SK-N-SH (cell line): ENCODE measurements at regions not wholly inside any gene's neighbourhood (a gene's known extent, or its start where the extent isn't known, plus 50 kb on each side); places are given as distances from the start of the nearest gene placed in this dataset.

Source experiments
- CTCF ChIA-PET: fragments of 300-600, 350-600 bp; formaldehyde crosslinking; extraction: SDS; loops from one replicate; lab custom pipeline; 2021; lab: Yijun Ruan, JAX
- POLR2A ChIA-PET: fragments of 350-600 bp; sonication (Branson Sonifier 250); formaldehyde crosslinking; extraction: SDS; loops from one replicate; lab custom pipeline; 2020; ENCODE audit warnings: antibody characterized with exemption, inconsistent platforms; lab: Yijun Ruan, JAX
- DNase-seq: peaks from one replicate; pipeline ENCODE4 v3.0.0; 2012
- H2AFZ ChIP-seq: fragments of 200-600 bp; sonication (generic); 2 replicates; pipeline ENCODE4 v1.8.1; 2016; ENCODE audit warnings: antibody characterized with exemption, mild to moderate bottlenecking, low read depth
- H3F3A ChIP-seq: fragments of 200-600 bp; sonication (generic); replicated peaks from 2 replicates; pipeline ENCODE3; 2016; ENCODE audit warnings: antibody characterized with exemption, mild to moderate bottlenecking; ENCODE audit not compliant: insufficient read depth
- H3K27ac ChIP-seq, 2 experiments: fragments of 200-500 bp in 1 of 2; fragments of 200-600 bp in 1 of 2; sonication (Bioruptor generic) in 1 of 2; sonication (generic), shearing (Covaris generic) in 1 of 2; 2 replicates each; pipeline versions ENCODE4 v1.5.1 to v1.6.1; 2014 to 2016; ENCODE audit warnings: low read depth in 2 of 2, inconsistent platforms in 1 of 2, low read length in 1 of 2, mild to moderate bottlenecking in 1 of 2, mixed read lengths in 1 of 2
- H3K27me3 ChIP-seq: fragments of 200-600 bp; sonication (generic), shearing (Covaris generic); 2 replicates; pipeline ENCODE4 v1.6.1; 2016; ENCODE audit warnings: mixed run types; ENCODE audit not compliant: insufficient read depth
- H3K36me3 ChIP-seq, 2 experiments: fragments of 200-500 bp in 1 of 2; fragments of 200-600 bp in 1 of 2; sonication (Bioruptor generic) in 1 of 2; sonication (generic) in 1 of 2; replicated peaks in 1 of 2; 2 replicates each; pipeline versions ENCODE3 to v1.5.1; 2014 to 2016; ENCODE audit warnings: low read length in 1 of 2, mild to moderate bottlenecking in 1 of 2; ENCODE audit not compliant: insufficient read depth in 2 of 2, control insufficient read depth in 1 of 2
- H3K4me1 ChIP-seq, 2 experiments: fragments of 200-500 bp in 1 of 2; fragments of 200-600 bp in 1 of 2; sonication (Bioruptor generic) in 1 of 2; sonication (generic), shearing (Covaris generic) in 1 of 2; 2 replicates each; pipeline versions ENCODE4 v1.5.1 to v1.6.1; 2014 to 2016; ENCODE audit warnings: low read depth in 1 of 2, low read length in 1 of 2, mixed run types in 1 of 2; ENCODE audit not compliant: insufficient read depth in 2 of 2, control insufficient read depth in 1 of 2
- H3K4me2 ChIP-seq: fragments of 200-600 bp; sonication (generic), shearing (Covaris generic); 2 replicates; pipeline ENCODE4 v1.6.1; 2017; ENCODE audit warnings: mixed run types
- H3K4me3 ChIP-seq, 2 experiments: fragments of 200-500 bp in 1 of 2; fragments of 200-600 bp in 1 of 2; sonication (Bioruptor generic) in 1 of 2; sonication (generic), shearing (Covaris generic) in 1 of 2; 2 replicates each; pipeline versions ENCODE4 v1.5.1 to v1.8.1; 2014 to 2016; ENCODE audit warnings: low read depth in 2 of 2, inconsistent platforms in 1 of 2, low read length in 1 of 2, mild to moderate bottlenecking in 1 of 2, mixed read lengths in 1 of 2, moderate library complexity in 1 of 2
- H3K79me2 ChIP-seq: fragments of 200-600 bp; sonication (generic); 2 replicates; pipeline ENCODE4 v1.8.1; 2017; ENCODE audit warnings: mild to moderate bottlenecking; ENCODE audit not compliant: insufficient read depth
- H3K9ac ChIP-seq: fragments of 200-600 bp; sonication (generic); 2 replicates; pipeline ENCODE4 v1.6.1; 2017; ENCODE audit warnings: mixed run types
- H3K9me2 ChIP-seq: fragments of 200-600 bp; sonication (generic); 2 replicates; pipeline ENCODE4 v1.6.1; 2017; ENCODE audit warnings: mixed run types
- H3K9me3 ChIP-seq: fragments of 200-600 bp; sonication (generic); 2 replicates; pipeline ENCODE4 v1.6.1; 2017; ENCODE audit warnings: mixed run types, mild to moderate bottlenecking, moderate library complexity
- H4K20me1 ChIP-seq: fragments of 200-600 bp; sonication (generic); 2 replicates; pipeline ENCODE4 v1.6.1; 2017; ENCODE audit warnings: mild to moderate bottlenecking, mixed run types; ENCODE audit not compliant: insufficient read depth
- ELF1 ChIP-seq: IDR thresholded peaks from 2 replicates; pipeline ENCODE4 v1.4.0; 2012
- FOSL2 ChIP-seq: IDR thresholded peaks from 2 replicates; pipeline ENCODE4 v1.4.0; 2012; ENCODE audit warnings: low read depth, mild to moderate bottlenecking, moderate library complexity, borderline replicate concordance
- FOXJ3 ChIP-seq: sonication (generic); formaldehyde crosslinking; IDR thresholded peaks from 2 replicates; pipeline ENCODE4 v1.5.1; 2020; ENCODE audit warnings: mild to moderate bottlenecking, missing genetic modification reagents
- FOXM1 ChIP-seq: IDR thresholded peaks from 2 replicates; pipeline ENCODE4 v1.4.0; 2012; ENCODE audit warnings: low read depth, mild to moderate bottlenecking
- GATA2 ChIP-seq: sonication (generic); formaldehyde crosslinking; IDR thresholded peaks from 2 replicates; pipeline ENCODE4 v1.5.0; 2020; ENCODE audit warnings: mild to moderate bottlenecking, missing genetic modification reagents
- JUND ChIP-seq: IDR thresholded peaks from 2 replicates; pipeline ENCODE4 v1.4.0; 2012
- POLR2AphosphoS5 ChIP-seq: IDR thresholded peaks from 2 replicates; pipeline ENCODE4 v1.6.1; 2012; ENCODE audit warnings: low read depth, low read length
- RAD21 ChIP-seq: IDR thresholded peaks from 2 replicates; pipeline ENCODE4 v1.6.1; 2012; ENCODE audit warnings: mild to moderate bottlenecking, low read length
- REST ChIP-seq: IDR thresholded peaks from 2 replicates; pipeline ENCODE4 v1.6.1; 2012; ENCODE audit warnings: mild to moderate bottlenecking, low read depth, low read length, moderate library complexity
- RFX5 ChIP-seq: IDR thresholded peaks from 2 replicates; pipeline ENCODE4 v1.6.1; 2012; ENCODE audit warnings: mild to moderate bottlenecking, improper control_type of control experiment, low read length
- RXRA ChIP-seq: IDR thresholded peaks from 2 replicates; pipeline ENCODE4 v1.4.0; 2012; ENCODE audit warnings: low read depth, mild to moderate bottlenecking, borderline replicate concordance
- SIN3A ChIP-seq: IDR thresholded peaks from 2 replicates; pipeline ENCODE4 v1.6.1; 2012; ENCODE audit warnings: low read depth, mild to moderate bottlenecking, low read length, moderate library complexity, borderline replicate concordance
- TCF12 ChIP-seq: IDR thresholded peaks from 2 replicates; pipeline ENCODE4 v1.4.0; 2012
- YY1 ChIP-seq: IDR thresholded peaks from 2 replicates; pipeline ENCODE4 v1.4.0; 2012; ENCODE audit warnings: low read depth, mild to moderate bottlenecking
- TF ChIP-seq, protein P1 (sequence below): fragments of 150-350 bp; IDR thresholded peaks from 2 replicates; pipeline ENCODE4 v1.6.1; 2017; ENCODE audit warnings: antibody characterized with exemption, low read length, low read depth, borderline replicate concordance
- TF ChIP-seq, protein P2 (sequence below): fragments of 200-600 bp; sonication (generic); IDR thresholded peaks from 2 replicates; pipeline ENCODE4 v1.6.1; 2017; ENCODE audit warnings: antibody characterized with exemption, mild to moderate bottlenecking, moderate library complexity
- TF ChIP-seq, protein P3 (sequence below): IDR thresholded peaks from 2 replicates; pipeline ENCODE4 v1.4.0; 2012; ENCODE audit warnings: low read depth, borderline replicate concordance

- TF ChIP-seq, protein P1, sequence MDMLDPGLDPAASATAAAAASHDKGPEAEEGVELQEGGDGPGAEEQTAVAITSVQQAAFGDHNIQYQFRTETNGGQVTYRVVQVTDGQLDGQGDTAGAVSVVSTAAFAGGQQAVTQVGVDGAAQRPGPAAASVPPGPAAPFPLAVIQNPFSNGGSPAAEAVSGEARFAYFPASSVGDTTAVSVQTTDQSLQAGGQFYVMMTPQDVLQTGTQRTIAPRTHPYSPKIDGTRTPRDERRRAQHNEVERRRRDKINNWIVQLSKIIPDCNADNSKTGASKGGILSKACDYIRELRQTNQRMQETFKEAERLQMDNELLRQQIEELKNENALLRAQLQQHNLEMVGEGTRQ = no peak
- TF ChIP-seq GATA2 = no peak
- TF ChIP-seq SIN3A = no peak
- peak; percentile 98 for TF ChIP-seq RAD21
Observed at GRCh38 chr11:103601225-103601846, 435.1 kb upstream of the DDI1 start (continued).

DNA sequence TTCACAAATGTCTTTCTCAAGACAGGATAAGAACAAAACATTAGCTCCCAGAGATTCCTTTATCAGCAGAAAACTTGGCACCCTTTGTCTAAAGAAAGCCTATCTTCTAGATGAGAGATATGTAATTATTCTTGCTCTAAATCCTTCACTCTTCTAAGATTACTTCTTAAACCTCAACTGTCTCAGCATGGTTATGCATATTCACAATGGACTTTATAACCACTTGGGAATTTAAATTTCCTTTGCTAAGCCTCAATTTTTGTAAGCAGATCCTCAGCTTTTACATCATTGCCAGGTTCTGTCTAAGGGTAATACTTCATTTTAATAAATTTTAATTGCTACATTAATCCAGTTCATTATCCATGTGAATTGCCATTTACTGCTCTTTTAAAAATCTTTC, 433.6 kb upstream of the DDI1 start:
- Histone ChIP-seq H2AFZ (no peak overlapping the region), H3K27me3 (no peaks in the 10 kb centered on the region), H3K9me2 (no peaks in the 10 kb centered on the region), H3K36me3 (no peaks in the 10 kb centered on the region), H3F3A (no peaks in the 10 kb centered on the region), H4K20me1 (no peaks in the 10 kb centered on the region), H3K4me2 (no peak overlapping the region), H3K4me3 (no peak overlapping the region), H3K27ac (no peak overlapping the region), H3K9ac (no peak overlapping the region), H3K79me2 (no peaks in the 10 kb centered on the region), H3K4me1 (no peaks in the 10 kb centered on the region), H3K9me3 (no peaks in the 10 kb centered on the region)
- POLR2A ChIA-PET = no interaction called here
- CTCF ChIA-PET = interaction anchor here (0.9 to 3.6 kb wide), 11 partner anchors 15 to 493 kb away, joined by 3 to 20 read pairs (median 4); partner anchors contain the start of gene DYNC2H1
- no peak for DNase-seq
- TF ChIP-seq REST = no peak
- TF ChIP-seq ELF1 = no peak
- no peak for TF ChIP-seq YY1
- TF ChIP-seq FOSL2 = no peak
- no peak for TF ChIP-seq FOXJ3 (CRISPR knock-in tag)
- no peak for TF ChIP-seq POLR2AphosphoS5
- no peak for TF ChIP-seq TCF12
- TF ChIP-seq RXRA = no peak
- TF ChIP-seq, protein P2, sequence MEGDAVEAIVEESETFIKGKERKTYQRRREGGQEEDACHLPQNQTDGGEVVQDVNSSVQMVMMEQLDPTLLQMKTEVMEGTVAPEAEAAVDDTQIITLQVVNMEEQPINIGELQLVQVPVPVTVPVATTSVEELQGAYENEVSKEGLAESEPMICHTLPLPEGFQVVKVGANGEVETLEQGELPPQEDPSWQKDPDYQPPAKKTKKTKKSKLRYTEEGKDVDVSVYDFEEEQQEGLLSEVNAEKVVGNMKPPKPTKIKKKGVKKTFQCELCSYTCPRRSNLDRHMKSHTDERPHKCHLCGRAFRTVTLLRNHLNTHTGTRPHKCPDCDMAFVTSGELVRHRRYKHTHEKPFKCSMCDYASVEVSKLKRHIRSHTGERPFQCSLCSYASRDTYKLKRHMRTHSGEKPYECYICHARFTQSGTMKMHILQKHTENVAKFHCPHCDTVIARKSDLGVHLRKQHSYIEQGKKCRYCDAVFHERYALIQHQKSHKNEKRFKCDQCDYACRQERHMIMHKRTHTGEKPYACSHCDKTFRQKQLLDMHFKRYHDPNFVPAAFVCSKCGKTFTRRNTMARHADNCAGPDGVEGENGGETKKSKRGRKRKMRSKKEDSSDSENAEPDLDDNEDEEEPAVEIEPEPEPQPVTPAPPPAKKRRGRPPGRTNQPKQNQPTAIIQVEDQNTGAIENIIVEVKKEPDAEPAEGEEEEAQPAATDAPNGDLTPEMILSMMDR = no peak
- TF ChIP-seq, protein P3, sequence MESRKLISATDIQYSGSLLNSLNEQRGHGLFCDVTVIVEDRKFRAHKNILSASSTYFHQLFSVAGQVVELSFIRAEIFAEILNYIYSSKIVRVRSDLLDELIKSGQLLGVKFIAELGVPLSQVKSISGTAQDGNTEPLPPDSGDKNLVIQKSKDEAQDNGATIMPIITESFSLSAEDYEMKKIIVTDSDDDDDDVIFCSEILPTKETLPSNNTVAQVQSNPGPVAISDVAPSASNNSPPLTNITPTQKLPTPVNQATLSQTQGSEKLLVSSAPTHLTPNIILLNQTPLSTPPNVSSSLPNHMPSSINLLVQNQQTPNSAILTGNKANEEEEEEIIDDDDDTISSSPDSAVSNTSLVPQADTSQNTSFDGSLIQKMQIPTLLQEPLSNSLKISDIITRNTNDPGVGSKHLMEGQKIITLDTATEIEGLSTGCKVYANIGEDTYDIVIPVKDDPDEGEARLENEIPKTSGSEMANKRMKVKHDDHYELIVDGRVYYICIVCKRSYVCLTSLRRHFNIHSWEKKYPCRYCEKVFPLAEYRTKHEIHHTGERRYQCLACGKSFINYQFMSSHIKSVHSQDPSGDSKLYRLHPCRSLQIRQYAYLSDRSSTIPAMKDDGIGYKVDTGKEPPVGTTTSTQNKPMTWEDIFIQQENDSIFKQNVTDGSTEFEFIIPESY = no peak
- TF ChIP-seq, protein P1 = no peak
- TF ChIP-seq JUND = no peak
- TF ChIP-seq RFX5 = no peak
- no peak for TF ChIP-seq FOXM1
